Fibroblast of the conjunctiva (primary cell): ENCODE measurements at regions not wholly inside any gene's neighbourhood (a gene's known extent, or its start where the extent isn't known, plus 50 kb on each side); places are given as distances from the start of the nearest gene placed in this dataset.
A peak's percentile ranks its signal among the peaks of the same experiment; 100 is the strongest.
"Not testable (repeated sequence)": the region's sequence is repeated elsewhere in the genome, so short reads cannot be mapped to it uniquely, and the experiment has no call there.

Experiments used
- DNase-seq: peaks from one replicate; pipeline ENCODE4 v3.0.0-alpha.2; 2010; ENCODE audit warnings: low read depth

DNA sequence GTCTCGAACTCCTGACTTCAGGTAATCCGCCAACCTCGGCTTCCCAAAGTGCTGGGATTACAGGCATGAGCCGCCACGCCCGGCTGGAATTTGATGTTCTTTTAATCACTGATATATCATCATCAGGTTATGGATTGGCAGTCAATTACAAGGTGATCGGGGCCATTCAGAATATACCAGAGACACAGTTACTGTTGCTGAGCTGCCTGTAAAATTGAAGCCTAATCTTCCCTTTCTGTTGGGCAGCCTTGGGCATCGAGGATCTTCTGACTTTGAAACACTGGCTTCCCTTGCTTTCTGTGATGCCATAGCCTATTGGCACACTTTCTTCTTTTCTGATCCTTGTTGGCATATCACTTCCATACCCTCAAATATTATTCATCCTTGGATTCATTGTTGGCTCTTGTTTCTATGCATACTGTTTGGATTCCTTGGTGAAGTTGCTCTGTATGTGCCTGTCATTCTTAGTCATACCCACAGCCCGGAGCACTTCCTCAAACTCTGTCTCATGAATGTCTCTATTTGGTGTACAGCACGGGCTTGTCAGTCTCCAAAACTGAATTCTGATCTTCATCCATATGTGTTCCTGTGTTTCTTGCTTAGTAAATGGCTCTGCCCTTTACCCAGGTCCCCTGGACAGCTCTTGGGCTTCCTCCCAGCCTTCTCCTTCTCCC, 85.6 kb upstream of the CRYM start:
- peak; percentile 45 for DNase-seq

DNA sequence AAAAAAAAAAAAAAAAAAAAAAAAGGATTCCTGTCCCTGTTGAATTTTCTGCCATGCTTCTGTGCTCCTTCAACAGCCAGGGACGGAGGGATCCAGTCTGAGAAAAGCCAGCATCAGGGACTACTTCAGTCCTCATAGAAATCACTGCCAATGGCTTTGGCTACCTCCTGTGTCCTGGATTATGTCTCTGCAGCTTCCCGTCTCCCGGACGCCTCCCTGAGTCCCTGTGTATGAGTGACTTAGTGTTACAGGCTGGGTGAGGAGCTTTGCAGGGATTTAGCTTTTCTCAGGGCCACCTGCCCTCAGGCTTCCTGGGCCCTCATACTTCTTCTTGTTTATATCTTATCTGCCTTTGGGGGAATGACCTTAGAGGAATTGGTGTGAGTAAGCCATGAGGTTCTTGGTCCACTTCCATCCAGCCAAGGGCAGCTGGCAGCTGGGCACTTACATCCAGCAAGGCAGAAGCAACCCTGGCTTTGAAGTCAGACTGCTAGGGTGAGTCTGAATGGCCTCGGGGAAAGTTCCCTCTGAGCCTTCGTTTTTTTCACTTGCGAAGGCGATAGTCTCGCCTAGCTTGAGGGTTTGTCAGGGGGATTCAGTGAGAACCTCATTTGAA, 83.6 kb upstream of the CRYM start:
- DNase-seq, result not testable (repeated sequence)

- not testable (repeated sequence) for DNase-seq
Measured at GRCh38 chr16:21361045-21361444, 83.0 kb upstream of the CRYM start.

DNA sequence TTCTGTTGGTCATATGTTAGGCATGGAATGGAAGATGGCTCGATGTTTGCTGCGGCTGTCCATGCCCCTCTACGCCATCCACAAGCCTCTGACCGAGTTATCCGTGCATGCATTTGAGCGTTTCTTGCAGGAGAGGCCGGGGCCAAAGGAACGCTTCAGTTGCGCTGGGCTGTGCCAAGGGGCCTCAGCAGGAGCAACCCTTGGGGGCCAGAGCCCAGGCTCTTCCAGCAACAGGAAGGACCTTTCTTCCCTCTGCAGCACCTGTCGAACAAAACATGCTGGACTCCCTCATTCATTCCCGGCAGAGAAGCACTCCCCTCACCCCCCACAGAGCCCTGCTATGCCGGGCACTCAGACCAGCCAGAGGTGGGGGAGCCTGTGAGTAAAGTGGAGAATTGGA, 81.4 kb upstream of the CRYM start:
- DNase-seq, result not testable (repeated sequence)

- not testable (repeated sequence) for DNase-seq
Measured at GRCh38 chr16:21358261-21358795, 80.2 kb upstream of the CRYM start.

GRCh38 chr16:21356308-21356707, 78.2 kb upstream of the CRYM start:
- DNase-seq, result not testable (repeated sequence)

GRCh38 chr16:21351433-21351832, 73.3 kb upstream of the CRYM start:
- not testable (repeated sequence) for DNase-seq

DNA sequence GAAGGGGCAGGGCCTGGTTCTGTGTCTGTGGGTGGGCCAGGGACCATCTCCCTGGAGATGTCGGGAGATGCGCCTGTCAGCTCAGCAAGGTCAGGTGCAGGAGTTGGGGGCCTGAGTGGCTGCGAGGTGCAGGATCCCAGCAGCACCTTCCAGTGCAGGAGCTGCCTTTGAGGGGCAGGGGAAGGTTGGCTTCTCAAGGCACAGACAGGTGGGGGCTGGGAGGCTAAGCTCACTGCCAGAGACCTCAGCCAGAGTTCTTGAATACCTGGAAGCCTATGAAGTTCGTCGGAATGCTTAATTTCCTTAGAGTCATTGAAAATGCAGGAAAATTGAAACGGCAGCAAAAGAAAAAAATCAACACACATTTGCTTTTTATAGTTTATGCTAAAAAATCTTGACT, 72.8 kb upstream of the CRYM start:
- not testable (repeated sequence) for DNase-seq

DNA sequence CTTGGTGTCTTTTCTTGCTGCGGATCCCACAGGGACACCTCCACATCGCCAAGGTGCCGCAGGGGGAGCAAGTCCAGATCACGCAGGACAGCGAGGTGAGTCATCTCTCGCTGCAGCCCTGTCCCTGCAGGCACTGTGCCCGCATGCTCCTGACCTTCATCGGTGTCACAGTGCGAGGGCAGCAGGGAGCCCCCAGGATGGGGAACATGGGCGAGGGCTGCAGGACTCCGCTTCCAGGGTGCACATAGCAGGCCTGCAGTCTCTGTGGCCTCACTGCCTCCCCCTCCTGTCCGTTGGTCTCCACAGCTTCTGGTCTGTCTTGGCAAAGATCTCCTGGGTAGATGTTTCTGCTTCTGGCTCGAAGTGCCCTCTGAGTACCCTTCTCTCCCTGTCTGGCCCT, 71.2 kb upstream of the CRYM start:
- not testable (repeated sequence) for DNase-seq

DNA sequence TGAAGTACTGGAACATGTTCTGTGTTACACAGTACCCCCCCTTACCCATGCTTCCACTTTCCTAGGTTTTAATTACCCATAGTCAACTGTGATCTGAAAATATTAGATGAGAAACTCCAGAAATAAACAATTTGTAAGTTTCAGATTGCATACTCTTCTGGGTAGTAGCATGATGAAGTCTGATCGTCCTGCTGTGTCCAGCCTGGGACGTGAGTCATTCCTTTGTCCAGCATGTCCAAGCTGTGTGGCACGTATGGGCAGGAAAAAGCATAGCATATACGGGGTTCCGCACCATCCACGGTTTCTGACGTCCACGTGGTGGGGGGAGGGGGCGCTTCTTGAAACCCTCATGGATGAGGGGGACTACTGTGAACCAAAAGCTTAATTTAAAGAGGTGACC, 70.7 kb upstream of the CRYM start:
- DNase-seq, result not testable (repeated sequence)

DNA sequence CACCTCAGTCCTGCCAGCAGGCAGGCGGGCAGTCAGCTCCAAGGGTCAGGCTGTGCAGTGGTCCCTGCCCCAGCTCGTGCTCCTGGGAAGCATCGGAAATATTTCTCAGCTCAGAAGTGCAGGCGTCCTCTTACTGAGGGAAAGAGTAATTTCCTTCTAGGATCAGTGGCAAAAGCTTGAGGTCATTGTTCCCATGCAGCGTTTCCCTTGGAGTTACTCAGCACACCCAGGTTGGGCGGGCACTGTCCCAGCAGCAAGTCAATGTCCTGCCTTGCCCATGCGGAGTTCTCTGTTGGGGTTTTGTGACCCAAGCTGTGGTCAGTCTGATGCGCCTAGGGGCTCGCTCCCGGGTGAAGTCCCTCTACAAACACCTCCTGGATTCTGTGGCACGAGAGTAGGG, 69.4 kb upstream of the CRYM start:
- DNase-seq, result not testable (repeated sequence)

DNA sequence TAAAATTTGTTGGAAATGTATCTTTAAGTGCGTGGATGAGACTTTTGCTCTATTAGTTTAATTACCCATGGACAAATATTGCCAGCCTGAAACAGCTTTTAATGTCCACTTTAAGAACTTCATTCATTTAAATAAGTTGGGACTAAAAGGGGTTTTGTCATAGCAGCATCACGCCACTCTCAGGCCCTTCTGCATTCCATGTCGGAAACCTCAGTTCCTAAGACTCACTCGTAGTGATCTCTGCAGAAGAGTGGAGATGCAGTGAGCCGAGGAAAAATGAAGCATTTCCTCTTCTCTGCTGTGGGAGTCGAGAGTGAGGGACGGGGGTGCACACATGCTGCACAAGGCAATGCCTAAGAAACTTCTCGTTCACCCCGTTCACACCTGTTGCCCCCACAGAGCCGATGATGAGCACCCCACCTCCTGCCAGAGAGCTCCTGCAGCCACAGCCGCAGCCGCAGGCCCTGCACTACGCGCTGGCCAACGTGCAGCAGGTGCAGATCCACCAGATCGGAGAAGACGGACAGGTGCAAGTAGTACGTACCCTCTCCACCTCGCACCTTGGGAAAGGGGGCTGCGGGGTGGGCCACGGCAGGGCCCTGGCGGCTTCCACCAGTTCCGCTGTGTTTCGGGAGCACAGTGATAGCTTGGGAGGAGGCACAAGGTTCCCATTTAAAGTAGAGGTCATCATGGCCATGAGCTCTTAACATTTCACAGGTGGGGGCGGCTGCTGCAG, 68.8 kb upstream of the CRYM start:
- not testable (repeated sequence) for DNase-seq

- DNase-seq, result not testable (repeated sequence)
Measured at GRCh38 chr16:21344361-21344912, 66.3 kb upstream of the CRYM start.

DNA sequence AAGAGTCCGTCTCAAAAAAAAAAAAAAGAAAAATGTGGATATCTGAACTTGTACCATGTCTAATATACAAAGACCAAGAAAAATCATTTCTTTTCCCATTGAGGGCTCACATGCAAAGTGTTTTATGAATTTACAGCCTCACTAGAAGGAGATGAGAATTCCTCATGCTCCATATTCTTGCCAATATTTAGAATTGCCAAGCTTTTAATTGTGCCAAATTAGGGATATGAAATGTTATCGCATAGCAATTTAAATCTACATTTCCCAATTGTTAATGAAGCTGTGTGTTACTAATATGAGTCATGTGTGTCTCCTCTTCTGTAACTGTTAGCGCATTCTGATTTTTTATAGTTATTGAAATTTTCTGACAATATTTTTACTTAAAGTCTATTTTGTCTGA, 63.0 kb upstream of the CRYM start:
- no peak for DNase-seq

DNA sequence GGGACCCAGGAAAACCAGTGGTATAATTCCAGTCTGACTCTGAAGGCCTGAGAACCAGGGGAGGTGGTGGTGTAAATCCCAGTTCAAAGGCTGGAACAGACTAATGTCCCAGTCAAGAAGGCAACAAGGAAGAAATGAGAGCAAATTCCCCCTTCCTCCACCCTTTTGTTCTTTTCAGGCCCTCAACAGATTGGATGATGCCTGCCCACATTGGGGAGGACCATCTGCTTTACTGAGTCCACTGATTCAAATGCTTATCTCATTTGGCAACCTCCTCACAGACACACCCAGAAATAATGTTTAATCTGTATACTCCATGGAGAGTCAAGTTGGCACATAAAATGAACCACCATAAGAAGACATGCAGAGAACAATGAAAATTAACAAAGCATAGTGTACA, 61.9 kb upstream of the CRYM start:
- no peak for DNase-seq

GRCh38 chr16:21339269-21339641, 61.2 kb upstream of the CRYM start:
- no peak for DNase-seq

GRCh38 chr16:21338537-21339268, 60.6 kb upstream of the CRYM start:
- DNase-seq, result no peak

DNA sequence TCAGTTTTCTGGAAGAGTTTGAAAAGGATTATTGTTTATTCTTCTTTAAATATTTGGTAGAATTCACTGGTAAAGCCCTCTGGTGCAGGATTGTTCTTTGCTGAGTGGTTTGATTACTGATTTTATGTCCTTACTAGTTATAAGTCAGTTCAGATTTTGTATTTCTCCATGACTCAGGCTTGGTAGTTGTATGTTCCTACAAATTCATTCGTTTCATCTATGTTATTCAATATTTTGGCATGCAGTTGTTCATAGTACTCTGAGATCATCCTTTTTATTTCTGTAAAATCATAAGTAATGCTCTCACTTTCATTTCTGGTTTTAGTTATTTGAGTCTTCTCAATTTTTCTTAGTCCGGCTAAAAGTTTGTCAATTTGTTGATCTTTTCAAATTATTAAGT, 58.1 kb upstream of the CRYM start:
- no peak for DNase-seq

GRCh38 chr16:21334188-21335146, 56.4 kb upstream of the CRYM start:
- not testable (repeated sequence) for DNase-seq

DNA sequence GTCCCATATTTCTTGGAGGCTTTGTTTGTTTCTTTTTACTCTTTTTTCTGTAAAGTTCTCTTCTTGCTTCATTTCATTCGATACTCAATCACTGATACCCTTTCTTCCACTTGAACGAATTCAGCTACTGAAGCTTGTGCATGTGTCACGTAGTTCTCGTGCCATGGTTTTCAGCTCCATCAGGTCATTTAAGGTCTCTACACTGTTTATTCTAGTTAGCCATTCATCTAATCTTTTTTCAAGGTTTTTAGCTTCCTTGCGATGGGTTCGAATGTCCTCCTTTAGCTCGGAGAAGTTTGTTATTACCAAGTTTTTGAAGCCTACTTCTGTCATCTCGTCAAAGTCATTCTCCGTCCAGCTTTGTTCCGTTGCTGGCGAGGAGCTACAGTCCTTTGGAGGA, 55.6 kb upstream of the CRYM start:
- DNase-seq, result not testable (repeated sequence)
